K562 (cell line): ENCODE measurements at regions not wholly inside any gene's neighbourhood (a gene's known extent, or its start where the extent isn't known, plus 50 kb on each side); places are given as distances from the start of the nearest gene placed in this dataset.

Source experiments
- ATF7 ChIP-seq: fragments of 450-650 bp; IDR thresholded peaks from 2 replicates; pipeline ENCODE4 v1.7.1; 2014; ENCODE audit warnings: mild to moderate bottlenecking, moderate library complexity
- BRCA1 ChIP-seq, 2 experiments: fragments of 450-650 bp in 1 of 2; sonication (generic) in 1 of 2; formaldehyde crosslinking in 1 of 2; IDR thresholded peaks; 2 replicates each; pipeline versions ENCODE4 v1.5.0 to v1.6.1; 2017 to 2020; ENCODE audit warnings: mild to moderate bottlenecking in 1 of 2, missing genetic modification reagents in 1 of 2
- HDAC3 ChIP-seq: fragments of 450-650 bp; IDR thresholded peaks from 2 replicates; pipeline ENCODE4 v1.6.1; 2018; ENCODE audit warnings: borderline replicate concordance, mild to moderate bottlenecking, moderate library complexity; ENCODE audit not compliant: partially characterized antibody
- KDM4B ChIP-seq, 2 experiments: fragments of 450-650 bp in 1 of 2; sonication (generic) in 1 of 2; IDR thresholded peaks; 2 replicates each; pipeline ENCODE4 v1.6.1; 2016 to 2017; ENCODE audit warnings: borderline replicate concordance in 2 of 2, antibody characterized with exemption in 1 of 2, low read depth in 1 of 2, mild to moderate bottlenecking in 1 of 2
- KLF13 ChIP-seq: fragments of 450-650 bp; IDR thresholded peaks from 2 replicates; pipeline ENCODE4 v1.6.1; 2016; ENCODE audit warnings: missing genetic modification characterization, low read depth, mild to moderate bottlenecking, missing compliant biosample characterization, moderate library complexity, borderline replicate concordance
- NCOA1 ChIP-seq: fragments of 450-650 bp; IDR thresholded peaks from 2 replicates; pipeline ENCODE4 v1.6.1; 2016; ENCODE audit warnings: low read depth
- POLR2AphosphoS5 ChIP-seq: IDR thresholded peaks from 2 replicates; pipeline ENCODE4 v1.6.1; 2011; ENCODE audit warnings: mild to moderate bottlenecking, low read depth, low read length, moderate library complexity; ENCODE audit not compliant: control insufficient read depth, insufficient read depth
- RAD21 ChIP-seq, 2 experiments: fragments of 250-450 bp in 1 of 2; fragments of 450-650 bp in 1 of 2; sonication (Bioruptor Pico) in 1 of 2; formaldehyde crosslinking in 1 of 2; IDR thresholded peaks in 1 of 2; conservative IDR thresholded peaks in 1 of 2; 2 replicates each; pipeline versions ENCODE4 v1.4.0 to v1.8.0; 2020 to 2022; ENCODE audit warnings: mild to moderate bottlenecking in 2 of 2, moderate library complexity in 1 of 2
- SAFB2 ChIP-seq: fragments of 200-400 bp; formaldehyde crosslinking; IDR thresholded peaks from 2 replicates; pipeline ENCODE4 v1.6.1; 2018; ENCODE audit warnings: borderline replicate concordance, low read length, low read depth, moderate library complexity; ENCODE audit not compliant: severe bottlenecking
- ZNF76 ChIP-seq: fragments of 250-450 bp; sonication (Bioruptor Pico); IDR thresholded peaks from 2 replicates; pipeline ENCODE4 v1.4.0; 2020; ENCODE audit warnings: mild to moderate bottlenecking, moderate library complexity, borderline replicate concordance

DNA sequence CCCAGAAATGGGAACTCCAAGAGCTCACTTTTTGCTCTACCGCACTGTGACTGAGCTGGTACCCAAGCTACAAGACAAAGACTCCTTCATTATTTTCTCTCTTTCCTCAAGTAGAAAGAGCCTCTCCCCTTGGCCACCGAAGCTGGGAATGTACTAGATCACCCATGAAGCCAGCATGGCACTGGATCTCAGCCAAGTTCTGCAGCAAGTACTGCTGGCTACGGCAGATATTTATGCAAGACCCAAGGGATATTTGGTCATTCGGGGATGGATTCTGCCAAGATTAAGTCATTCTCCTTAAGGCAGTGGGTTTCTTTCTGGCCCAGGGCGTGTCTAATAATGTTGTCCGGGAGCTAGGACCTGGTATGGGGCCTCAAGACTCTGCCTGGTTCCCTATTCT is 633.5 kb downstream of the SLITRK1 start:
- TF ChIP-seq KDM4B (IDR thresholded peaks at IDR 0.05; ENCODE audit: borderline replicate concordance in 2 of 2, low read depth in 1 of 2) (no peak), HDAC3 (no peak), BRCA1 (IDR thresholded peaks at IDR 0.05) (no peak), BRCA1 (CRISPR knock-in tag; IDR thresholded peaks at IDR 0.05) (no peak), POLR2AphosphoS5 (no peak), RAD21 (CRISPR knock-in tag; conservative IDR thresholded peaks at IDR 0.05 in 1 of 2, IDR thresholded peaks at IDR 0.05 in 1 of 2) (no peak), NCOA1 (no peak), SAFB2 (no peak), ZNF76 (CRISPR knock-in tag) (no peak), ATF7 (no peak), KLF13 (tag) (no peak)
